ENCODE measurements at regions not wholly inside any gene's neighbourhood (a gene's known extent, or its start where the extent isn't known, plus 50 kb on each side); places are given as distances from the start of the nearest gene placed in this dataset.

DNA sequence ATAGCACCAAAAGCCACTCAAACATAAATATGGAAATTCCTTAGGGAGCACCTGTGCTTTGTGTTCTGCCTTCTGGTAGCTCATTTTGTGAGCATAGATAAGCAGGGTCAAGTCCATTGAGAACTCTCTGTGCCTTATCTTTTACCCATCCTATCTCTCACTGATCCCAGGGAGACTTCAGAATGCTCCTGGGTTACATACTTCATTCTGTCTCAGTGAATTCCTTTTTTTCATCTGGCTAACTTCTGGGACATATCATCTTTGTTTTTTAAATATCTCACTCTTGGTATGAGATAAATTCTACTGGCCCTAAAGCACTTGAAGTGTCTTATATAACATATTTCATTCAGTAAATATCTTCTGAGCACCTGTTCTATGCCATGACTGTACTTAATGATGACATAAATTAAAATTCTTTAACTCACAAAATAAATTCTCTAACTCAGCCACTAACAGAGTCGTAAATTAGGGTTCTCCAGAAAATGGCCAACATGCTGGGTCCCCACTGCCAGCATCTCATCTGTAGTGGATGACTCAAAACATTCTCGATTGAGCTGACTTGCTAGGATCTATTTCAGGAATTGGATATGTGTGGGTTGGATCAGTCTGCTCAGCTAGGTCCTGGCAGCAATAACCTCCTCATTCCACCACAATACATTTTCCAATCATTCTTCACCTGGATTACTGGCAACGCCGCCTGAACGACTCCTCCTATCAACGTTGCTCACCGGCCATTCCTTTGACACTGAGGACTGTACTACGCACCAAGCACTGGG, 170.2 kb downstream of the FOXO1 start:
- no peak for DNase-seq (ENCODE audit: low read depth, low spot score)

DNA sequence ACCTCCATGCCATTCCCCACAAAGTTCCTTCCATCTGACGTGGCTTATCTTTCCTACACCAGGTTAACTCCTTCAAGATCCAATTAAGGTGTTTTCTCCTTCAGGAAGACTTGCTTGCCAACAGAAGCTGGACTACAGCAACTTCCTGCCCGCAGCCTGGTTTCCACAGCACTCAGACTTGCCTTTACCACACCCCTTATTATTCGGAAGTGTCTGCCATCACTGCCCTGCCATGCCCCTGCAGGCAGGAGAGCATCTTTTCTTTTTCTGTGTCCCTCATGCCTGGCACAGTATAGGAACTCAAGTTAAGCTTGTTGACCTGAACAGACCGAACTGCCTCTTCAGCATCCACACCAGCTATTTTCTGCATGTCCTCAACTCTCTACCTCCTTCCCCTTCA, 168.0 kb downstream of the FOXO1 start:
- no peak for DNase-seq (ENCODE audit: low read depth, low spot score)

GRCh38 chr13:40502236-40502635, 164.2 kb downstream of the FOXO1 start:
- peak; percentile 33 for DNase-seq (ENCODE audit: low read depth, low spot score)

DNA sequence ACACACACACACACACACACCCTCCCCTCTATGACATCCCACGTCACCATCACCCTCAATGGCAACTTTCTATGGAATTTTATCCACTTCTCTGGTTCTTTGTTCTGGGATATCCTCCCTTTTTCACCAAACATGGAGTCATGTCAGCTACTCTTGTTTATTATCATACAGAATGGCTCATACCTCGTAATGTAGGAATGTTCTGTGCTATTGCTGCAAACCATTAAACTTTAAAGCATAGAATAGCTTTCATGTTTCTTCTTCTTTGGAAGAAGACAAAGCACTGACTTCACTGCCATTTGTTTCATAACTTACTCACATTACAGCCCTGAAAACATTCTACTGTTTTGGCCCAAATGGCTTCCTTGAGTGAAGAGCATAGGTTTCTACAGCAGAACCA, 163.4 kb downstream of the FOXO1 start:
- no peak for DNase-seq (ENCODE audit: low read depth, low spot score)

GRCh38 chr13:40503966-40504591, 162.4 kb downstream of the FOXO1 start:
- peak; percentile 82 for DNase-seq (ENCODE audit: low read depth, low spot score)

DNA sequence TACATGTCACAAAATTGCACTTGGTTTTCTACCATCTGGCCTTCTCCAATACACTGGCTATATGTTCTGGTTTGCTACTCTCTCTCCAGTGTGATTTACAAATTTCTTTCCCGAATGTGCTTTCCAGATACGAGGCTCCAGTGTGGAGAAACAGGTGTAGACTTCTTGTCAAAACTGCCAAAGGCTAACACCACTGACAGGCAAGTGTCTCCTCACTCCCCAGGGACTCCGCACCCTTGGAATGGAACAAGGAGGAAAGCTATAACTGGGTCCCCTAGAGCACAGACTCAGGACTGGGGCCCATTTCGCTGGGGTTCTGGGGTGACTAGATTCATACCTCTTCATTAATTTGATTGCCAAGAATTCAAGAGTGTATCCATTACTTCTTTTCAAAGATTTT, 161.8 kb downstream of the FOXO1 start:
- no peak for DNase-seq (ENCODE audit: low read depth, low spot score)

- peak; percentile 52 for DNase-seq (ENCODE audit: low read depth, low spot score)
Observed at GRCh38 chr13:40505196-40505595, 161.2 kb downstream of the FOXO1 start.

Data from astrocyte of the hippocampus (primary cell).